HG02943 (cell line): ENCODE measurements at regions not wholly inside any gene's neighbourhood (a gene's known extent, or its start where the extent isn't known, plus 50 kb on each side); places are given as distances from the start of the nearest gene placed in this dataset.

Experiments used
- ATAC-seq: cut with Tn5 transposase; IDR thresholded peaks from one replicate; pipeline ENCODE4 v1.9.1; 2021; ENCODE audit warnings: mild to moderate bottlenecking, low read depth, moderate library complexity; ENCODE audit not compliant: unreplicated experiment

DNA sequence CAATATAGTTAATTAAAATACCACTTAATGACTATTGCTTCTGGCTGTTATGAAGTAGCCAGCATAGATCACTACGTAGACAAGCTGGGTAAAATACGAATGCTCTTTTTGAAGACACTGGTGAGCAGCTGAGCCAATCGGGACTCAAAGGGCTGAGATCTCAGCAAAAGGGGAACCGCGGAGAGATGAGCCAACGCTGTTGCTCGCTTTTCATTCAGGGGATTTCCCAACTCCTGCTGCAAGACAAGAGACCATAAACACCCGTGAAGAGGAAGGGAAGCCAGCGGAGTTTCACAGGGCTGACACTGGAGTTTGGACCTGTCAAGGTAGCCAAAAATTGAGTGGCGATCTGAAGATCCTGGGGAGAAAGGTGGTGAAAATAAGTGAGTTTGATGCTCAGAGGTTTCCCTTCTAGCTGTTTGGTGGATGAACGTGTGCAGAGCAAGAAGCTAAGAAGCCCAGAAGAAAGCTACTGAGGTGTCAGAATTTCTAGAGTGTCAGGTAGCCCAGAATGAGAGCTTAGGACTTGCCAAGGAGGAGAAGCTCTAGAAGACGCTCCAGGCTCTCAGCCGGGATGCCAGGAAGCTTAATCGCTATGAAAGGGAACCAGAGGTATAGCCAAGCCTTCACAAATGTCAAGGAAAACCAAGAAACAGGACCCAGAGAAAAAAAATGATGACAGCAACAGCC, 79.6 kb upstream of the RNU6ATAC start:
- no peak for ATAC-seq

- ATAC-seq = no peak
These were observed 80.8 kb upstream of the RNU6ATAC start for GRCh38 chr9:134245179-134245578.

- ATAC-seq = no peak
These were observed 78.2 kb upstream of the RXRA start for GRCh38 chr9:134247918-134248631.

DNA sequence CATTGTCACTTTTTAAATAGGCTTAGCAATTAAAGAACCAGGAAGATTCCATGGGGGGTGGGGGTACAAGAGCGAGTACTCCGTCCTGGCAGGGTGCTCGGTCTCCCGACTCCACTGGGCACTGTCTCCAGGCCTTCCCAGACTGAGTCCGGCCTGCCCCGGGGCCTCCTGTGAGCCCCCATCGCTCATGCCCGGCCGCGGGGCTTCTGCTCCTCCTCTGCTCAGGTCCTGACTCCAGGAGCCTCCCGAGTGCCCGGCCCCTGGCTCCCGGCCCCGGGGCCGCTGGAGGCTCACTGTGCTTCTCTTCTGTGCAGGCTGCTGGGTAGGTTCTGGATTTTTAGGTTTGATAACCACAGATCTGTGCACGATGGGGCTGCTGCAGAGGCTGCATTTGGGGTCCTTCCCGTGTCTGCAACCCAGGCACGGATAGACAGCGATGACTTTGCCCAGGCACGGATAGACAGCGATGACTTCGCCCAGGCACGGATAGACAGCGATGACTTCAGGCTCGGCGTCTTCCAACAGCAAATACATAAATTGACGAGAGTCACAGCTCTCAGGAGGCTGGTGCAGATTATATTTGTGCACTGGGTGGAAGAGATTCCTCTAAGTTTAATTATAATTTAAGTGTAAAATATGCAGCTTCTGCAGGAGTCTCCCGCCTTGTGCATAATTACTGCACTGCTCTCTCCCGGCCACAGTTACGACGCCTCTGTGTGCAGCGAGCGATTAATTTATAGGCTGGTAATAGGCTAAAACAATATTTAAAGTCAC, 74.8 kb upstream of the RXRA start:
- no peak for ATAC-seq

DNA sequence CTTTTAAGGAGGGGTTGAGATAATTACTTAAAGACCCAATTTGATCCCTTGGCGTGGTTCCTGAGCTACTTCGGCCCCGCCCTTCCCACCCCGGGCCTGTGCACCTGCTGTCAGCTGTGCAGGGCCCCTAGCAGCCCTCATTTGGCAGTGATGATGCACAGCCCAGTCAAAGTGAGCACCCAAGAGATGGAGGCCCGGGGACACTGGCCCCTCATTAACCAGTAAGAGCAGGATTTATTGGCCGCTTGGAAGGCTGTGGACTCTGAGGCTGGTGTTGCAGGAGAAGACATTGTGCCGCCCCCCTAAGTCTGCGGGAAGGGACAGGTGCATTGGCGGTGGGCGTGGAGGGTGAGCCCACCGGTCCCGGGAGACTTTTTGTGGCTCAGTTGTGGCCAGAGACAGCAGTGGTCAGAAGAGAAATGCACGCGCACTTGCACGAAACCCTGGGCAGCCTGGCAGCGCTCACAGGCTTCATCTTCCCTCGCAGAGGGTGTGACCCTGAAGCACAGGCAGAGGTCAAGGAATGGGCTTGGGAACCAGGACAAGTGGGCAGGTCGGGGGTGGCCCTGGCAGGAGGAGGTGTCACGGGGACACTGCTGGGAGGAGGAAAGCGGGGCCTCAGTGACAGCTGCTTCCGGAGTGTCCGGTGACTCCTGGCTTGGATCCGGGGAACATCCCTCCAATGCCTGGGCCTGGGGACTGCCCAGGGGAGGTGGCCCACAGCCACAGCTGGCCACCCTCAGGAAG, 74.0 kb upstream of the RXRA start:
- ATAC-seq = no peak

DNA sequence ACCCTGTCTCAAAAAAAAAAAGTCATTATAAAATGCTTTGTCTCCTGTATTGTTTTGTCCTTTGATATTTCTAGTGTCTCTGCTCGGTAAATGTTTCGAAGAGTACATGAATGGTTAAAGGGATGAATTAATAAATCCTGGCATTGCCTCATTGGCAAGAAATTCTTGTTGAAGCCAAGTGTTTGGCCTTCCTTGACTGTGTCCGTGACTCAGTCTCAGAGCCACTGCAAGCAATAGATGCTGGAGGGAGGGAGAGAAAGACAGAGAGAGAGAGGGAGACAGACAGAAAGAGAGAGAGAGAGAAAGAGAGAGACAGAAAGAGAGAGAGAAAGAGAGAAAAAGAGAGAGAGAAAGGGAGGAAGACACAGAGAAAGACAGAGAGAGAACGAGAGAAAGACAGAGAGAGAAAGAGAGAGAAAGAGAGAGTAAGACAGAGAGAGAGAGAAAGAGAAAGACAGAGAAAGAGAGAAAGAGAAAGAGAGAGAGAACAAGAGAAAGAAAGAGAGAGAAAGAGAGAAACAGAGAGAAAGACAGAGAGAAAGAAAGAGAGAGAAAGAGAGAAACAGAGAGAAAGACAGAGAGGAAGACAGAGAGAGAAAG, 72.5 kb upstream of the RXRA start:
- ATAC-seq = no peak

DNA sequence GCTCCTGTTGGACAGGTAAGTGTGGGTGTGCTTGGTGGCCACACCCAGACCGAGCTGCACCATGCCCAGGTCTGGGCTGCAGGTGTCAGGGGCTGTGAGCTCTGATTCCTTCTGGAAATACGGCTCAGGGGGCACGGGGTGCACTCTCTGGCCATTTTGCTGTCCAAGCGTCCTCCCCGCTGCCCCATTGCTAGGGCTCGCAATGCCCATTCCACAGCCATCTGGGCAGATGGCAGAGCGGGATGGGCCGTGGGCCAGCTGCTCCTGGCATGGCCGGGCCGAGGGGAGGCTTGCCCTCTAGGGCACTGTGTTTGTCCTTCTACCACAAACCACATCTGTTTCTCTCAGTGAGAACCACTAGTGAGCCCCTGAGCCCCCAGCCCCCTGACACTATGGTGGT, 67.9 kb upstream of the RXRA start:
- ATAC-seq = no peak

DNA sequence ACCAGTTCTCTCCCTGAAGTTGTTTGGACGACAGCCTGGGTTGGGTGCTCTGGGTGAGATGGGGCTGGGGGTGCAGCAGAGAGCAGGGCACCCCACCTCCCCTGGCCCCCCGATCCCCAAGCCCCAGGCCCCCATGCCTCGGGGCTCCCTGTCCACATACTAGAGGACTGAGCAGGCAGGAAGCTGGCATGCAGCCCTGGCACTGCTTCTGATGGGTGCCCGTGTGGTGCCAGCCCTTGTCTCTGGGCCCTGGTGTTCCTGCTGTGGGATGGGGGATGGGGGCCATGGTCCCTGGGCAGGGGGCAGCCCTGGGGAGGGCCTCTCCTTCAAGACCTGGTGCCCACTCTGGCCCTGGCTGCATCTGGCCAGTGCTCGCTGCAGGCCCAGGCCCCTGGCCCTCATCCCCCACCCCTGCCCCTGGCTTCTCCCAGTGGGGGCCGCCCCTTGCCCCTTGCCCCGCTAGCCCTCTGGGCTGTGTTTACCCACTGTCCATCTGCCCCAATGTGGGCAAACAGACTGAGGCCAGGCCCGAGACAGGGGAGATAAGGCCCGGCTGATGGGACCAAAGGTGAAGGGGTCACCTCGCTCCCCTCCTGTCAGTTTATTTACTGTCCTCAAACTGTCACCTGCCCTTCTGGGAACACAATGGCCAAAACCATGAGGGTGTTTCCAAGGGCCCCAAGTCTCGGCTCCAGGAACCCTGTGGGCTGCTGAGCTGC, 67.3 kb upstream of the RXRA start:
- ATAC-seq = no peak

DNA sequence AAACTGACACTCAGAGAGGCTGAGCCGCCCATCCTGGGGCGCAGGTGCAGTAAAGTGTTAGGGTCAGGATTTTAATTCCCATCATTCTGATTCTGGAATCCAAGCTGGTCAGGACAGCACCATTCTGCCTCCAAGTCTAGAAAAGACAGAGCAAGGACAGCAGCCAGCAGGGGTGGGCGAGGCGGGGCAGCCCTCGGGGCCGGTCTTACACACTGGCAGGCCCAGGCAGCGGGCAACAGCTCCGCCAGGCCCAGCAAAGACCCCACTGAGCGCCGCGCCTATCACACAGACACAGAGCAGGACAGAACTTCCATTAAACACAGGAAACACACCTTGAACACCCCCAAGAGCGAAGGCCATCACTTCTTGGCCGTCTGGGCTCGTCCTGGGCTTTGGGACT, 66.5 kb upstream of the RXRA start:
- ATAC-seq = no peak

DNA sequence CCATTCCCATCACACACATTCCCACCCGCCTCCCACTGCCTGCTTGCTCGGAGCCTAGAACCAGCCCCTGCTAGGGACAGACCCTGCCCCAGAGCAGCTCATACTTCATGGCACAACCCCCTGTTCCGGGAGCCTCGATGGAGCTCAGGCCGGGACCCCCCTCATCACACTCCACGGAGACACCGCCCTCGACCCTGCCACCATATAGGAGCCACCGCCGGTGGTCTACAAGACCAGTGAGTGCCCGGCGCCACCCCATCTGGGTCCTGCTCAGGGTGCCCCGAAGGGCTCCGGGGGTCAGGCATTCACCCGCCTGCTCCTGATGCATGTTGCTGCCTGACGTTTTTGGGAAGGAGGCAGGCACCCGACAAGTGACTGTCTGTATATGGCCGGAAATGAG, 65.5 kb upstream of the RXRA start:
- ATAC-seq = no peak

GRCh38 chr9:134262035-134262434, 64.2 kb upstream of the RXRA start:
- no peak for ATAC-seq

DNA sequence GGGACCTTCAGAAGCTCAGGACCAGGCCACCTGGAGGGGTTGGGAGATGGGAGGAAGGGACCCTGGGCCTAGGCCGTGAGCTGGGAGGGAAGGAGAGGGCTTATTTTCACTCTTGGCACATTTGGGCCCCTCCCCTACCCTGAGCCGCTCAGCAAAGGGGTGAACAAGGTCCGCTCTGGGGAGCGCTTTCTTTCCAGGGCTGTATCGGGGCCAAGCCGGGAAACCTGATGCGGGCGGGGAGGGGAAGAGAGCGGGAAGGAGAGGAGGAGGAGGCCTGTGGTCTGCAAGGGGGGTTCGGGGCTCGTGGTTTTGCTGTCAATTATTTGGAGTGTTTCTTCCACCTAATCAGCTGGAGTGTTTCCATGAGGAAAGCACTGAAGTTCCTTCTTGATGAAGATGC, 62.7 kb upstream of the RXRA start:
- no peak for ATAC-seq

- no peak for ATAC-seq
These were observed 62.1 kb upstream of the RXRA start for GRCh38 chr9:134264169-134264568.

DNA sequence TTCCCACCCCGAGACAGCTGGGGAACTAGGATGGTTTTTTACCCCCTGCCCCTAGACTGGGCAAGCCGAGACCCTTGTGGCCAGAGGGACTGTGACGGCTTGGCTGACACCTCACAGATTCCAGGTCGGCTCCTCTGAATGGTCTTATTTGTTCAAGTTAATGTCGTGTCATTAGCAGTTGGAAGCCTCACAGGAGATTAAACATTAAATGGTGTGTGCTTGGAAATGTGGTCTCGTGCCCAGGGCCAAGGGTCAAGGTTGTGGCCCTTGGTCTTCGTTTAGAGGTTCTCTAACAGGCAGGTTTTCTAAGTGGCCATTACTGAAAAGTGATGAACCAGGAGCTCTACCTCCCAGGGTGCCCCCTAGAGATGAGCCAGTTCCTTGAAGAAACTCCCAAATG, 61.2 kb upstream of the RXRA start:
- ATAC-seq = no peak

DNA sequence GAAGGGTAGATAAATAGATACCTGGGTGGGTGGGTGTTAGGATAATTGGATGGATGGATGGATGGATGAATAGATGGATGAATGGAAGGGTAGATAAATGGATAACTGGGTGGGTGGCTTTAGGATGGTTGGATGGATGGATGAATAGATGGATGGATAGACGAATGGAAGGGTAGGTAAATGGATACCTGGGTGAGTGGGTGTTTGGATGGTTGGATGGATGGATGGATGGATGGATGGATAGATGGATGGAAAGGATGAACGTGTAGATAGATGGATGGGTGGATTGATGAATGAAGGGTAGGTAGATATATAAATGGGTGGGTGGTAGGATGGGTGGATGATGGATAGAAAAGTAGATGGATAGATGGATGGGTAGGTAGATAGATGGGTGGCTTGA, 59.8 kb upstream of the RXRA start:
- ATAC-seq = no peak

GRCh38 chr9:134267305-134267880, 58.9 kb upstream of the RXRA start:
- no peak for ATAC-seq

- peak; percentile 68 for ATAC-seq
These were observed 58.2 kb upstream of the RXRA start for GRCh38 chr9:134267881-134268724.

DNA sequence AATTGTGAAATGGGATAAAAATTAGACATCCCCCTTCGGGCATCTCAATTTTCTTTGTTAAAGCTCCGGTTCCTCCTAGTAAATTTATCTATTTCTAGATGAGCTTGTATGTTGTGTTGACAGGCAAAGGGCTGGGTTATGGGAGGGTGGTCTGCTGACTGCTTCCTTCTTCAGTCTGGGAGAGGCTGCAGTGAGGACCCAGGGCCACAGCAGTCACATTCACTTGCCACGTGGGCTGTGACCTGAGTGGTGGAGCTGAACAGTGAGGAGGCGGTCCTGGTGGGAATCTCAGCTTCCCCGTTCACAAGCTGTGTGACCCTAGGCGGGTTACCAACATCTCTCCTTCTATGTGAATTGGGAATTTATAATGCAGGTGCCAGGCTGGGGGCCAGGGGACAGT, 57.5 kb upstream of the RXRA start:
- ATAC-seq = peak; percentile 7
